Fibroblast of lung (primary cell): ENCODE measurements at regions not wholly inside any gene's neighbourhood (a gene's known extent, or its start where the extent isn't known, plus 50 kb on each side); places are given as distances from the start of the nearest gene placed in this dataset.

ENCODE experiments used
- DNase-seq, 2 donors: peaks; one replicate each; pipeline versions ENCODE4 v3.0.0 to v3.0.0-alpha.2; 2010; ENCODE audit warnings: low read depth in 2 of 2
- H2AFZ ChIP-seq: 2 replicates; pipeline ENCODE4 v1.5.1; 2012; ENCODE audit warnings: low read length, control low read depth, inconsistent platforms
- H3K27ac ChIP-seq: 2 replicates; pipeline ENCODE4 v1.5.1; 2011; ENCODE audit warnings: low read length, control low read depth; ENCODE audit not compliant: insufficient read depth
- H3K27me3 ChIP-seq: 2 replicates; pipeline ENCODE4 v1.5.1; 2011; ENCODE audit warnings: mild to moderate bottlenecking, low read length; ENCODE audit not compliant: control insufficient read depth, insufficient read depth
- H3K36me3 ChIP-seq: 2 replicates; pipeline ENCODE4 v1.5.1; 2011; ENCODE audit warnings: low read length; ENCODE audit not compliant: control insufficient read depth, insufficient read depth
- H3K4me1 ChIP-seq: 2 replicates; pipeline ENCODE4 v1.5.1; 2011; ENCODE audit warnings: low read length; ENCODE audit not compliant: control insufficient read depth, insufficient read depth; ENCODE audit errors: extremely low read depth
- H3K4me2 ChIP-seq: 2 replicates; pipeline ENCODE4 v1.5.1; 2011; ENCODE audit warnings: low read length, control low read depth; ENCODE audit not compliant: insufficient read depth; ENCODE audit errors: extremely low read depth
- H3K4me3 ChIP-seq, 4 experiments: fragments of 200-600 bp in 1 of 4; sonication (generic) in 1 of 4; replicated peaks in 1 of 4; 2 replicates each; pipeline ENCODE4 v1.5.1; 2011 to 2016; ENCODE audit warnings: low read length in 4 of 4, low read depth in 3 of 4, mild to moderate bottlenecking in 3 of 4, control low read depth in 2 of 4, inconsistent platforms in 1 of 4, mixed read lengths in 1 of 4; ENCODE audit not compliant: insufficient read depth in 1 of 4; ENCODE audit errors: control extremely low read depth in 1 of 4
- H3K79me2 ChIP-seq: 2 replicates; pipeline ENCODE4 v1.5.1; 2012; ENCODE audit warnings: mild to moderate bottlenecking, low read length, inconsistent platforms; ENCODE audit not compliant: control insufficient read depth, insufficient read depth
- H3K9ac ChIP-seq: 2 replicates; pipeline ENCODE4 v1.5.1; 2011; ENCODE audit warnings: mild to moderate bottlenecking, low read length, control low read depth; ENCODE audit not compliant: insufficient read depth
- H3K9me3 ChIP-seq: 2 replicates; pipeline ENCODE4 v1.5.1; 2012; ENCODE audit warnings: low read depth, low read length; ENCODE audit not compliant: control insufficient read depth, insufficient read depth
- H4K20me1 ChIP-seq: 2 replicates; pipeline ENCODE4 v1.5.1; 2011; ENCODE audit warnings: low read length; ENCODE audit not compliant: control insufficient read depth, insufficient read depth; ENCODE audit errors: extremely low read depth
- CTCF ChIP-seq, 2 donors: IDR thresholded peaks in 1 of 2; conservative IDR thresholded peaks in 1 of 2; 1 replicate in 1 of 2; 2 replicates in 1 of 2; pipeline ENCODE4 v1.5.1; 2011 to 2012; ENCODE audit warnings: low read length in 2 of 2, control low read depth in 1 of 2, inconsistent platforms in 1 of 2, low read depth in 1 of 2, mild to moderate bottlenecking in 1 of 2
- EZH2 ChIP-seq: IDR thresholded peaks from 2 replicates; pipeline ENCODE4 v1.5.1; 2012; ENCODE audit warnings: low read length, control low read depth, mild to moderate bottlenecking; ENCODE audit errors: missing control alignments

- TF ChIP-seq EZH2 = no peak
- no peak for TF ChIP-seq CTCF (conservative IDR thresholded peaks at IDR 0.05 in 1 of 2, IDR thresholded peaks at IDR 0.05 in 1 of 2; ENCODE audit: low read depth in 1 of 2, low read length in 2 of 2)
- H3K79me2 ChIP-seq = no peaks in the 10 kb centered on the region
- no peak overlapping the region for H3K27ac ChIP-seq
- H3K36me3 ChIP-seq = no peaks in the 10 kb centered on the region
- H3K9me3 ChIP-seq = no peaks in the 10 kb centered on the region
- H3K4me1 ChIP-seq = no peaks in the 10 kb centered on the region
- no peak overlapping the region for H3K4me3 ChIP-seq
- no peak overlapping the region for H3K9ac ChIP-seq
- no peak for DNase-seq
- H3K27me3 ChIP-seq = no peaks in the 10 kb centered on the region
- no peak overlapping the region for H3K4me2 ChIP-seq
- H2AFZ ChIP-seq = no peak overlapping the region
- no peaks in the 10 kb centered on the region for H4K20me1 ChIP-seq
Measured at GRCh38 chr10:10133281-10133680, 884.4 kb upstream of the CELF2 start.

GRCh38 chr10:10138685-10139084, 879.0 kb upstream of the CELF2 start:
- Histone ChIP-seq H2AFZ (peak overlapping the region; percentile 36), H3K79me2 (no peaks in the 10 kb centered on the region), H3K27me3 (no peaks in the 10 kb centered on the region), H4K20me1 (no peaks in the 10 kb centered on the region), H3K36me3 (no peaks in the 10 kb centered on the region), H3K9me3 (no peaks in the 10 kb centered on the region), H3K27ac (no peak overlapping the region), H3K9ac (no peak overlapping the region), H3K4me3 (peak overlapping the region; percentile 9 to 39 (median 34)), H3K4me2 (peak overlapping the region; percentile 48), H3K4me1 (no peaks in the 10 kb centered on the region)
- peak in 1 of 2 donors; percentile 43 for DNase-seq
- TF ChIP-seq EZH2 = no peak
- no peak for TF ChIP-seq CTCF (conservative IDR thresholded peaks at IDR 0.05 in 1 of 2, IDR thresholded peaks at IDR 0.05 in 1 of 2; ENCODE audit: low read depth in 1 of 2, low read length in 2 of 2)

GRCh38 chr10:10141782-10142382, 875.8 kb upstream of the CELF2 start:
- H3K4me1 ChIP-seq = no peaks in the 10 kb centered on the region
- no peaks in the 10 kb centered on the region for H4K20me1 ChIP-seq
- TF ChIP-seq EZH2 = no peak
- TF ChIP-seq CTCF (conservative IDR thresholded peaks at IDR 0.05 in 1 of 2, IDR thresholded peaks at IDR 0.05 in 1 of 2; ENCODE audit: low read depth in 1 of 2, low read length in 2 of 2) = no peak
- no peaks in the 10 kb centered on the region for H3K9me3 ChIP-seq
- H3K27me3 ChIP-seq = no peaks in the 10 kb centered on the region
- H3K79me2 ChIP-seq = no peaks in the 10 kb centered on the region
- H3K9ac ChIP-seq = no peak overlapping the region
- H2AFZ ChIP-seq = no peak overlapping the region
- no peak overlapping the region for H3K4me3 ChIP-seq
- H3K4me2 ChIP-seq = no peak overlapping the region
- no peaks in the 10 kb centered on the region for H3K36me3 ChIP-seq
- H3K27ac ChIP-seq = no peak overlapping the region
- no peak for DNase-seq
